ENCODE measurements at regions not wholly inside any gene's neighbourhood (a gene's known extent, or its start where the extent isn't known, plus 50 kb on each side); places are given as distances from the start of the nearest gene placed in this dataset.

- TF ChIP-seq CTCF (IDR thresholded peaks at IDR 0.05; ENCODE audit: low read depth, low read length), result no peak
- no peak overlapping the region for H3K4me3 ChIP-seq (ENCODE audit: low read depth, low read length)
These were observed 63.6 kb upstream of the ZBTB40 start for GRCh38 chr1:22387919-22388580.

GRCh38 chr1:22388671-22389450, 62.8 kb upstream of the ZBTB40 start:
- no peak overlapping the region for H3K4me3 ChIP-seq (ENCODE audit: low read depth, low read length)
- no peak for TF ChIP-seq CTCF (IDR thresholded peaks at IDR 0.05; ENCODE audit: low read depth, low read length)

- no peak for TF ChIP-seq CTCF (IDR thresholded peaks at IDR 0.05; ENCODE audit: low read depth, low read length)
- H3K4me3 ChIP-seq (ENCODE audit: low read depth, low read length), result no peak overlapping the region
These were observed 58.1 kb upstream of the ZBTB40 start for GRCh38 chr1:22393587-22393986.

GRCh38 chr1:22398656-22399420, 52.8 kb upstream of the ZBTB40 start:
- no peak overlapping the region for H3K4me3 ChIP-seq (ENCODE audit: low read depth, low read length)
- no peak for TF ChIP-seq CTCF (IDR thresholded peaks at IDR 0.05; ENCODE audit: low read depth, low read length)

- no peak overlapping the region for H3K4me3 ChIP-seq (ENCODE audit: low read depth, low read length)
- no peak for TF ChIP-seq CTCF (IDR thresholded peaks at IDR 0.05; ENCODE audit: low read depth, low read length)
These were observed 52.1 kb upstream of the ZBTB40 start for GRCh38 chr1:22399421-22400091.
